SK-N-SH treated with all-trans-retinoic acid at 6 μM for 48 hours (cell line): ENCODE measurements at regions not wholly inside any gene's neighbourhood (a gene's known extent, or its start where the extent isn't known, plus 50 kb on each side); places are given as distances from the start of the nearest gene placed in this dataset.

ENCODE experiments used
- ATAC-seq: fragments of 200-7000 bp; cut with Tn5 transposase; 3 replicates; pipeline ENCODE4 v1.9.1; 2020; ENCODE audit warnings: mild to moderate bottlenecking, moderate library complexity
- ARNTL ChIP-seq: fragments of 450-650 bp; formaldehyde crosslinking; IDR thresholded peaks from 2 replicates; pipeline ENCODE4 v1.5.0; 2020; ENCODE audit warnings: low read depth, mild to moderate bottlenecking, moderate library complexity, borderline replicate concordance
- BACH2 ChIP-seq: fragments of 250-450 bp; sonication (Bioruptor Pico); IDR thresholded peaks from 2 replicates; pipeline ENCODE4 v1.9.0; 2021; ENCODE audit warnings: mild to moderate bottlenecking, borderline replicate concordance
- CSDC2 ChIP-seq: fragments of 250-450 bp; sonication (Bioruptor Pico); IDR thresholded peaks from 2 replicates; pipeline ENCODE4 v1.5.0; 2020; ENCODE audit warnings: mild to moderate bottlenecking, moderate library complexity
- ESRRG ChIP-seq: fragments of 250-450 bp; sonication (Bioruptor Pico); IDR thresholded peaks from 2 replicates; pipeline ENCODE4 v1.6.1; 2021; ENCODE audit warnings: mild to moderate bottlenecking
- GLIS3 ChIP-seq: fragments of 250-450 bp; sonication (Bioruptor Pico); IDR thresholded peaks from 2 replicates; pipeline ENCODE4 v1.5.0; 2020; ENCODE audit warnings: mild to moderate bottlenecking, moderate library complexity
- OSR1 ChIP-seq: fragments of 250-450 bp; sonication (Bioruptor Pico); IDR thresholded peaks from 2 replicates; pipeline ENCODE4 v1.8.0; 2022; ENCODE audit warnings: moderate library complexity, mild to moderate bottlenecking, inconsistent platforms
- PATZ1 ChIP-seq: fragments of 250-450 bp; sonication (Bioruptor Pico); IDR thresholded peaks from 2 replicates; pipeline ENCODE4 v1.8.0; 2020; ENCODE audit warnings: mild to moderate bottlenecking, moderate library complexity, borderline replicate concordance
- PPARA ChIP-seq: fragments of 250-450 bp; sonication (Bioruptor Pico); IDR thresholded peaks from 2 replicates; pipeline ENCODE4 v1.5.0; 2020; ENCODE audit warnings: mild to moderate bottlenecking, borderline replicate concordance
- RARB ChIP-seq: fragments of 250-450 bp; sonication (Bioruptor Pico); IDR thresholded peaks from 2 replicates; pipeline ENCODE4 v1.8.0; 2021; ENCODE audit warnings: mild to moderate bottlenecking, moderate library complexity
- SNAI2 ChIP-seq: fragments of 250-450 bp; sonication (Bioruptor Pico); IDR thresholded peaks from 2 replicates; pipeline ENCODE4 v1.5.0; 2020; ENCODE audit warnings: mild to moderate bottlenecking, moderate library complexity
- TCF4 ChIP-seq: fragments of 250-450 bp; sonication (Bioruptor Pico); IDR thresholded peaks from 2 replicates; pipeline ENCODE4 v1.8.0; 2021; ENCODE audit warnings: mild to moderate bottlenecking, moderate library complexity, borderline replicate concordance
- TOX ChIP-seq: fragments of 250-450 bp; sonication (Bioruptor Pico); IDR thresholded peaks from 2 replicates; pipeline ENCODE4 v1.8.0; 2021; ENCODE audit warnings: mild to moderate bottlenecking, moderate library complexity, borderline replicate concordance
- ZFP30 ChIP-seq: fragments of 450-650 bp; formaldehyde crosslinking; IDR thresholded peaks from 2 replicates; pipeline ENCODE4 v1.5.0; 2022; ENCODE audit warnings: mild to moderate bottlenecking, moderate library complexity
- ZNF565 ChIP-seq: fragments of 450-650 bp; formaldehyde crosslinking; conservative IDR thresholded peaks from 2 replicates; pipeline ENCODE4 v1.5.0; 2020; ENCODE audit warnings: low read depth, mild to moderate bottlenecking, moderate library complexity
- ZNF70 ChIP-seq: fragments of 450-650 bp; formaldehyde crosslinking; IDR thresholded peaks from 2 replicates; pipeline ENCODE4 v1.5.0; 2020; ENCODE audit warnings: mild to moderate bottlenecking, moderate library complexity
- ZNF8 ChIP-seq: fragments of 450-650 bp; formaldehyde crosslinking; IDR thresholded peaks from 2 replicates; pipeline ENCODE4 v1.5.0; 2020; ENCODE audit warnings: mild to moderate bottlenecking, moderate library complexity
- TF ChIP-seq, protein P1 (sequence below): fragments of 250-450 bp; sonication (Bioruptor Pico); IDR thresholded peaks from 2 replicates; pipeline ENCODE4 v1.8.0; 2021; ENCODE audit warnings: low read depth, mild to moderate bottlenecking, moderate library complexity, borderline replicate concordance
- TF ChIP-seq, protein P2 (sequence below): fragments of 250-450 bp; sonication (Bioruptor Pico); IDR thresholded peaks from 2 replicates; pipeline ENCODE4 v1.5.0; 2020; ENCODE audit warnings: mild to moderate bottlenecking, moderate library complexity
- TF ChIP-seq, protein P3 (sequence below): fragments of 250-450 bp; sonication (Bioruptor Pico); IDR thresholded peaks from 2 replicates; pipeline ENCODE4 v1.5.1; 2020; ENCODE audit warnings: low read depth, mild to moderate bottlenecking, moderate library complexity
- TF ChIP-seq, protein P4 (sequence below): fragments of 250-450 bp; sonication (Bioruptor Pico); IDR thresholded peaks from 2 replicates; pipeline ENCODE4 v1.5.1; 2021; ENCODE audit warnings: mild to moderate bottlenecking, moderate library complexity

DNA sequence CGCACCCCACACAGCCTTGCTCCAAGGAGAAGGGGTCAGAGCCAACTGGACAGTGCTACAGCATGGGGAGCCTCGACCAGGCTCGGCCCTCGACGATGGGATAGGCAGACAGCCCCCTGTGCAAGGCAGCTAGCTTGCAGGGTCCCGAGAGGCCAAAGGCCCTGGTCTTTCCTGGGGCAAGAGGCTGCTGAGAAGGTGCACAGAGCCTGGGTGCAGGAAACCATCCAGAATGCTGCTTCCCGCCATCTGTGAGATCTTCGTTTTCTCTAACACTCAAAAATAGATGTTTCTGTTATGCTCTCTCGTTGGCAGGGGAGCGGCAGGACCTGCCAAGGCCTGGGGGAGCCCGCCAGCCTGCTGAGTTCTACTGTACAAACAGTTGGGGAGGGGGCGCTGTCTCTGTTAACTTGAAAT is 168.0 kb upstream of the RTL1 start:
- no peak for ATAC-seq
- TF ChIP-seq BACH2 (CRISPR knock-in tag) (no peak), ZNF565 (CRISPR knock-in tag) (no peak), GLIS3 (CRISPR knock-in tag) (no peak), ZFP30 (CRISPR knock-in tag) (no peak), ARNTL (CRISPR knock-in tag) (no peak), OSR1 (CRISPR knock-in tag) (no peak), ZNF8 (CRISPR knock-in tag) (no peak), PPARA (CRISPR knock-in tag) (no peak), ZNF70 (CRISPR knock-in tag) (no peak), TCF4 (CRISPR knock-in tag) (no peak), CSDC2 (CRISPR knock-in tag) (no peak)
- TF ChIP-seq, protein P1, sequence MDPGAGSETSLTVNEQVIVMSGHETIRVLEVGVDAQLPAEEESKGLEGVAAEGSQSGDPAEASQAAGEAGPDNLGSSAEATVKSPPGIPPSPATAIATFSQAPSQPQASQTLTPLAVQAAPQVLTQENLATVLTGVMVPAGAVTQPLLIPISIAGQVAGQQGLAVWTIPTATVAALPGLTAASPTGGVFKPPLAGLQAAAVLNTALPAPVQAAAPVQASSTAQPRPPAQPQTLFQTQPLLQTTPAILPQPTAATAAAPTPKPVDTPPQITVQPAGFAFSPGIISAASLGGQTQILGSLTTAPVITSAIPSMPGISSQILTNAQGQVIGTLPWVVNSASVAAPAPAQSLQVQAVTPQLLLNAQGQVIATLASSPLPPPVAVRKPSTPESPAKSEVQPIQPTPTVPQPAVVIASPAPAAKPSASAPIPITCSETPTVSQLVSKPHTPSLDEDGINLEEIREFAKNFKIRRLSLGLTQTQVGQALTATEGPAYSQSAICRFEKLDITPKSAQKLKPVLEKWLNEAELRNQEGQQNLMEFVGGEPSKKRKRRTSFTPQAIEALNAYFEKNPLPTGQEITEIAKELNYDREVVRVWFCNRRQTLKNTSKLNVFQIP (CRISPR knock-in tag): no peak

GRCh38 chr14:101072070-101072469 is 168.5 kb upstream of the RTL1 start:
- TF ChIP-seq GLIS3 (CRISPR knock-in tag) (no peak), PPARA (CRISPR knock-in tag) (no peak), PATZ1 (CRISPR knock-in tag) (no peak), RARB (CRISPR knock-in tag) (no peak), CSDC2 (CRISPR knock-in tag) (no peak), BACH2 (CRISPR knock-in tag) (no peak), SNAI2 (CRISPR knock-in tag) (no peak), ZNF8 (CRISPR knock-in tag) (no peak), ARNTL (CRISPR knock-in tag) (no peak), TCF4 (CRISPR knock-in tag) (no peak), TOX (CRISPR knock-in tag) (no peak), ESRRG (no peak)
- TF ChIP-seq, protein P2, sequence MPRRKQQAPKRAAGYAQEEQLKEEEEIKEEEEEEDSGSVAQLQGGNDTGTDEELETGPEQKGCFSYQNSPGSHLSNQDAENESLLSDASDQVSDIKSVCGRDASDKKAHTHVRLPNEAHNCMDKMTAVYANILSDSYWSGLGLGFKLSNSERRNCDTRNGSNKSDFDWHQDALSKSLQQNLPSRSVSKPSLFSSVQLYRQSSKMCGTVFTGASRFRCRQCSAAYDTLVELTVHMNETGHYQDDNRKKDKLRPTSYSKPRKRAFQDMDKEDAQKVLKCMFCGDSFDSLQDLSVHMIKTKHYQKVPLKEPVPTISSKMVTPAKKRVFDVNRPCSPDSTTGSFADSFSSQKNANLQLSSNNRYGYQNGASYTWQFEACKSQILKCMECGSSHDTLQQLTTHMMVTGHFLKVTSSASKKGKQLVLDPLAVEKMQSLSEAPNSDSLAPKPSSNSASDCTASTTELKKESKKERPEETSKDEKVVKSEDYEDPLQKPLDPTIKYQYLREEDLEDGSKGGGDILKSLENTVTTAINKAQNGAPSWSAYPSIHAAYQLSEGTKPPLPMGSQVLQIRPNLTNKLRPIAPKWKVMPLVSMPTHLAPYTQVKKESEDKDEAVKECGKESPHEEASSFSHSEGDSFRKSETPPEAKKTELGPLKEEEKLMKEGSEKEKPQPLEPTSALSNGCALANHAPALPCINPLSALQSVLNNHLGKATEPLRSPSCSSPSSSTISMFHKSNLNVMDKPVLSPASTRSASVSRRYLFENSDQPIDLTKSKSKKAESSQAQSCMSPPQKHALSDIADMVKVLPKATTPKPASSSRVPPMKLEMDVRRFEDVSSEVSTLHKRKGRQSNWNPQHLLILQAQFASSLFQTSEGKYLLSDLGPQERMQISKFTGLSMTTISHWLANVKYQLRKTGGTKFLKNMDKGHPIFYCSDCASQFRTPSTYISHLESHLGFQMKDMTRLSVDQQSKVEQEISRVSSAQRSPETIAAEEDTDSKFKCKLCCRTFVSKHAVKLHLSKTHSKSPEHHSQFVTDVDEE: no peak
- TF ChIP-seq, protein P1 (CRISPR knock-in tag): no peak
- TF ChIP-seq, protein P3, sequence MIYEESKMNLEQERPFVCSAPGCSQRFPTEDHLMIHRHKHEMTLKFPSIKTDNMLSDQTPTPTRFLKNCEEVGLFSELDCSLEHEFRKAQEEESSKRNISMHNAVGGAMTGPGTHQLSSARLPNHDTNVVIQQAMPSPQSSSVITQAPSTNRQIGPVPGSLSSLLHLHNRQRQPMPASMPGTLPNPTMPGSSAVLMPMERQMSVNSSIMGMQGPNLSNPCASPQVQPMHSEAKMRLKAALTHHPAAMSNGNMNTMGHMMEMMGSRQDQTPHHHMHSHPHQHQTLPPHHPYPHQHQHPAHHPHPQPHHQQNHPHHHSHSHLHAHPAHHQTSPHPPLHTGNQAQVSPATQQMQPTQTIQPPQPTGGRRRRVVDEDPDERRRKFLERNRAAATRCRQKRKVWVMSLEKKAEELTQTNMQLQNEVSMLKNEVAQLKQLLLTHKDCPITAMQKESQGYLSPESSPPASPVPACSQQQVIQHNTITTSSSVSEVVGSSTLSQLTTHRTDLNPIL (CRISPR knock-in tag): no peak
- TF ChIP-seq, all 23 proteins: peak for 0
- ATAC-seq: no peak

GRCh38 chr14:101072531-101072930 is 169.0 kb upstream of the RTL1 start:
- ATAC-seq: no peak
- TF ChIP-seq PATZ1 (CRISPR knock-in tag) (no peak), ARNTL (CRISPR knock-in tag) (no peak), TCF4 (CRISPR knock-in tag) (no peak), BACH2 (CRISPR knock-in tag) (no peak), TOX (CRISPR knock-in tag) (no peak)
- TF ChIP-seq, protein P4, sequence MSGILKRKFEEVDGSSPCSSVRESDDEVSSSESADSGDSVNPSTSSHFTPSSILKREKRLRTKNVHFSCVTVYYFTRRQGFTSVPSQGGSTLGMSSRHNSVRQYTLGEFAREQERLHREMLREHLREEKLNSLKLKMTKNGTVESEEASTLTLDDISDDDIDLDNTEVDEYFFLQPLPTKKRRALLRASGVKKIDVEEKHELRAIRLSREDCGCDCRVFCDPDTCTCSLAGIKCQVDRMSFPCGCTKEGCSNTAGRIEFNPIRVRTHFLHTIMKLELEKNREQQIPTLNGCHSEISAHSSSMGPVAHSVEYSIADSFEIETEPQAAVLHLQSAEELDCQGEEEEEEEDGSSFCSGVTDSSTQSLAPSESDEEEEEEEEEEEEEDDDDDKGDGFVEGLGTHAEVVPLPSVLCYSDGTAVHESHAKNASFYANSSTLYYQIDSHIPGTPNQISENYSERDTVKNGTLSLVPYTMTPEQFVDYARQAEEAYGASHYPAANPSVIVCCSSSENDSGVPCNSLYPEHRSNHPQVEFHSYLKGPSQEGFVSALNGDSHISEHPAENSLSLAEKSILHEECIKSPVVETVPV (CRISPR knock-in tag): no peak
- TF ChIP-seq, protein P3 (CRISPR knock-in tag): no peak
